Uterus (tissue), 2 donors: ENCODE measurements at regions not wholly inside any gene's neighbourhood (a gene's known extent, or its start where the extent isn't known, plus 50 kb on each side); places are given as distances from the start of the nearest gene placed in this dataset.

ENCODE experiments used
- POLR2A ChIP-seq, 2 donors: fragments of 450-650 bp; IDR thresholded peaks; one replicate each; pipeline ENCODE4 v1.6.1; 2016; ENCODE audit warnings: antibody characterized with exemption in 2 of 2, mild to moderate bottlenecking in 1 of 2, moderate library complexity in 1 of 2
- TF ChIP-seq, protein P1 (sequence below), 4 experiments: fragments of 200-600 bp in 2 of 4; fragments of 450-650 bp in 2 of 4; sonication (generic) in 2 of 4; IDR thresholded peaks; one replicate each; pipeline ENCODE4 v1.5.1; 2016 to 2019; ENCODE audit warnings: antibody characterized with exemption in 4 of 4, mild to moderate bottlenecking in 2 of 4, moderate library complexity in 1 of 4

DNA sequence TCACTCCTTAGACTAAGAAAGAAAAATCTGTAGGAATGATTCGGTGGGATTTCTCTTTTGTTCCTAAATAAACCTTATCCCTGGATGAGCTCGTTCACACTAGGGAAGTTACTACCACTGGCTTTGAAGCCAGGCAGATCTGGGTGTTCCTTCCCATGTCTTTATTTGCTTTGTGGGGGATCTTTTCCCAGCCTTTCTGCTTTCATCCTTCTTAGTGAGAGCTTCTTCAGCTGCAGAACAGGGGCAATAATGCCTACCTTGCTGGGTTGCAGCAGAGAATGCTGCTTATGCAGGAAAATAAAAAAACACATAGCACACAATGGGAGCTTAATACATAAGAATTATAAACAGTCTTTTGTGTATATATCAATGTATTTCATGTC is 292.1 kb downstream of the SOX11 start:
- TF ChIP-seq, protein P1, sequence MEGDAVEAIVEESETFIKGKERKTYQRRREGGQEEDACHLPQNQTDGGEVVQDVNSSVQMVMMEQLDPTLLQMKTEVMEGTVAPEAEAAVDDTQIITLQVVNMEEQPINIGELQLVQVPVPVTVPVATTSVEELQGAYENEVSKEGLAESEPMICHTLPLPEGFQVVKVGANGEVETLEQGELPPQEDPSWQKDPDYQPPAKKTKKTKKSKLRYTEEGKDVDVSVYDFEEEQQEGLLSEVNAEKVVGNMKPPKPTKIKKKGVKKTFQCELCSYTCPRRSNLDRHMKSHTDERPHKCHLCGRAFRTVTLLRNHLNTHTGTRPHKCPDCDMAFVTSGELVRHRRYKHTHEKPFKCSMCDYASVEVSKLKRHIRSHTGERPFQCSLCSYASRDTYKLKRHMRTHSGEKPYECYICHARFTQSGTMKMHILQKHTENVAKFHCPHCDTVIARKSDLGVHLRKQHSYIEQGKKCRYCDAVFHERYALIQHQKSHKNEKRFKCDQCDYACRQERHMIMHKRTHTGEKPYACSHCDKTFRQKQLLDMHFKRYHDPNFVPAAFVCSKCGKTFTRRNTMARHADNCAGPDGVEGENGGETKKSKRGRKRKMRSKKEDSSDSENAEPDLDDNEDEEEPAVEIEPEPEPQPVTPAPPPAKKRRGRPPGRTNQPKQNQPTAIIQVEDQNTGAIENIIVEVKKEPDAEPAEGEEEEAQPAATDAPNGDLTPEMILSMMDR (IDR thresholded peaks at IDR 0.05) = no peak
- no peak for TF ChIP-seq POLR2A (IDR thresholded peaks at IDR 0.05)
